ENCODE measurements at regions not wholly inside any gene's neighbourhood (a gene's known extent, or its start where the extent isn't known, plus 50 kb on each side); places are given as distances from the start of the nearest gene placed in this dataset.
"Not testable (repeated sequence)": the region's sequence is repeated elsewhere in the genome, so short reads cannot be mapped to it uniquely, and the experiment has no call there.

GRCh38 chr12:74595696-74596095, 58.1 kb downstream of the ATXN7L3B start:
- Histone ChIP-seq H3K36me3 (no peaks in the 10 kb centered on the region), H3K27me3 (no peaks in the 10 kb centered on the region), H3K4me3 (no peak overlapping the region), H3K27ac (no peak overlapping the region), H3K9me3 (no peaks in the 10 kb centered on the region), H3K4me1 (no peaks in the 10 kb centered on the region)
- TF ChIP-seq CTCF (IDR thresholded peaks at IDR 0.05): no peak
- intact Hi-C loops (cut with DNase I): no loop called here
- DNase-seq (ENCODE audit: low spot score in 2 of 2): no peak

- no peak for DNase-seq (ENCODE audit: low spot score in 2 of 2)
- Histone ChIP-seq H3K27ac (no peak overlapping the region), H3K36me3 (no peaks in the 10 kb centered on the region), H3K27me3 (no peaks in the 10 kb centered on the region), H3K4me3 (no peak overlapping the region), H3K9me3 (no peaks in the 10 kb centered on the region), H3K4me1 (no peaks in the 10 kb centered on the region)
- TF ChIP-seq CTCF (IDR thresholded peaks at IDR 0.05): no peak
- intact Hi-C loops (cut with DNase I): no loop called here
Measured at GRCh38 chr12:74598819-74599218, 61.2 kb downstream of the ATXN7L3B start.

GRCh38 chr12:74599932-74600331, 62.3 kb downstream of the ATXN7L3B start:
- Histone ChIP-seq H3K36me3 (no peaks in the 10 kb centered on the region), H3K4me3 (no peak overlapping the region), H3K27ac (no peak overlapping the region), H3K4me1 (no peaks in the 10 kb centered on the region), H3K27me3 (no peaks in the 10 kb centered on the region), H3K9me3 (no peaks in the 10 kb centered on the region)
- no peak for DNase-seq (ENCODE audit: low spot score in 2 of 2)
- no peak for TF ChIP-seq CTCF (IDR thresholded peaks at IDR 0.05)
- intact Hi-C loops (cut with DNase I): no loop called here

- H3K27me3 ChIP-seq; H3K4me1 ChIP-seq; H3K4me3 ChIP-seq; intact Hi-C loops (cut with DNase I); H3K36me3 ChIP-seq; H3K27ac ChIP-seq; DNase-seq (ENCODE audit: low spot score in 2 of 2); H3K9me3 ChIP-seq: not testable (repeated sequence)
Measured at GRCh38 chr12:74600817-74601216, 63.2 kb downstream of the ATXN7L3B start.

GRCh38 chr12:74602881-74603672, 65.4 kb downstream of the ATXN7L3B start:
- no peak for DNase-seq (ENCODE audit: low spot score in 2 of 2)
- intact Hi-C loops (cut with DNase I): no loop called here
- no peaks in the 10 kb centered on the region for H3K36me3 ChIP-seq
- H3K27me3 ChIP-seq: no peaks in the 10 kb centered on the region
- H3K27ac ChIP-seq: no peak overlapping the region
- no peak overlapping the region for H3K4me3 ChIP-seq
- TF ChIP-seq CTCF (IDR thresholded peaks at IDR 0.05): no peak
- no peaks in the 10 kb centered on the region for H3K9me3 ChIP-seq
- H3K4me1 ChIP-seq: no peaks in the 10 kb centered on the region

GRCh38 chr12:74608231-74608775, 70.7 kb downstream of the ATXN7L3B start:
- H3K27ac ChIP-seq: no peak overlapping the region
- H3K36me3 ChIP-seq: no peaks in the 10 kb centered on the region
- H3K27me3 ChIP-seq: no peaks in the 10 kb centered on the region
- TF ChIP-seq CTCF (IDR thresholded peaks at IDR 0.05): no peak
- H3K9me3 ChIP-seq: no peaks in the 10 kb centered on the region
- no peak overlapping the region for H3K4me3 ChIP-seq
- no peak for DNase-seq (ENCODE audit: low spot score in 2 of 2)
- no peaks in the 10 kb centered on the region for H3K4me1 ChIP-seq
- intact Hi-C loops (cut with DNase I): no loop called here

Data from ascending aorta (tissue), 2 donors.